Heart left ventricle (tissue), 13 donors: ENCODE measurements at regions not wholly inside any gene's neighbourhood (a gene's known extent, or its start where the extent isn't known, plus 50 kb on each side); places are given as distances from the start of the nearest gene placed in this dataset.
"Not testable (repeated sequence)": the region's sequence is repeated elsewhere in the genome, so short reads cannot be mapped to it uniquely, and the experiment has no call there.

ENCODE experiments used
- CTCF ChIP-seq, 12 donors: fragments of 200-600 bp; sonication (generic) in 4 of 12; IDR thresholded peaks; one replicate each; pipeline versions ENCODE4 v1.5.0 to v1.8.0; 2018 to 2022; ENCODE audit warnings: antibody characterized with exemption in 12 of 12, mild to moderate bottlenecking in 5 of 12
- POLR2A ChIP-seq, 2 donors: fragments of 450-650 bp; IDR thresholded peaks; one replicate each; pipeline ENCODE4 v1.6.1; 2017; ENCODE audit warnings: antibody characterized with exemption in 2 of 2, mild to moderate bottlenecking in 2 of 2, moderate library complexity in 2 of 2
- donor health status: ischemic (EF 13 %, LVEDD 7.1; RV severe dilation, severe dysfunction).
- donor health status: DM: no; HTN: yes; CAD: no.
- donor health status: DM: no; HTN: no; CAD: no.
- donor health status: ischemic (EF 25% LVEDD 6.9; RV normal size, moderate dysfunction).
- donor health status: ischemic (EF 25% LVEDD 5.7; RV mildly dilated, moderate dysfunction).
- donor health status: ischemic (EF 35%, LVEDD 5.7; RV mildly dilated, moderate dysfunction).
- donor health status: nonischemic (EF 11% LVEDD 7.7; RV severe dilation, severe dysfunction).
- donor health status: DM: yes; HTN: yes; CAD: no.
- donor health status: PGD.
- donor health status: ischemic (EF 29% LVEDD 5.4; RV normal size, mild dysfunction).
- donor health status: nonischemic (EF 23%, LVEDD 6.1; RV moderate dilation, normal function).

GRCh38 chr5:163961230-163961629 lies 455.8 kb downstream of the MAT2B start:
- TF ChIP-seq CTCF, POLR2A (IDR thresholded peaks at IDR 0.05): not testable (repeated sequence)
